ENCODE measurements at regions not wholly inside any gene's neighbourhood (a gene's known extent, or its start where the extent isn't known, plus 50 kb on each side); places are given as distances from the start of the nearest gene placed in this dataset.
"Not testable (repeated sequence)": the region's sequence is repeated elsewhere in the genome, so short reads cannot be mapped to it uniquely, and the experiment has no call there.

DNA sequence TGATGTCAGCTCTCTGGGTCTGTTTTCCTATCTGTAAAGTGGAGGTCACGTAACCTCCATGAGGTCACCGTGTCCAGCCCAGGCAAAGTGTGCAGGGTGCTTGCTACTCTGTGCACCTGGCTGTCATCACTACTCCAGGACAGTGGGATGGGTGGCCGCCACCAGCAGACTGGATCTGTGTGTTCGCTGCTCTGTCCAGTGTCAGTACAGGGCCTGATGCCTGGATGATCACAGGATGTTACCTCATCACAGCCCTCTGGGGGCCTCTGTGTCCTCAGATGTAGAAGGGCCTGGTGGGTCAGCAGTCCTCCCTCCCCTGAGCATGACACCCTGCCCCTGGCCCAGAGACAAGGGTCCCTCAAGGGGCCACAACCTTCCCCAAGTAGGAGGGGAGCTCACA is 80.0 kb downstream of the KCNJ18 start:
- no peaks in the 10 kb centered on the region for H3K27me3 ChIP-seq (ENCODE audit: low read depth)
- intact Hi-C loops (cut with DNase I), result no loop called here
- no peak overlapping the region for H3K4me3 ChIP-seq
- no peak overlapping the region for H3K27ac ChIP-seq
- TF ChIP-seq, protein P1, sequence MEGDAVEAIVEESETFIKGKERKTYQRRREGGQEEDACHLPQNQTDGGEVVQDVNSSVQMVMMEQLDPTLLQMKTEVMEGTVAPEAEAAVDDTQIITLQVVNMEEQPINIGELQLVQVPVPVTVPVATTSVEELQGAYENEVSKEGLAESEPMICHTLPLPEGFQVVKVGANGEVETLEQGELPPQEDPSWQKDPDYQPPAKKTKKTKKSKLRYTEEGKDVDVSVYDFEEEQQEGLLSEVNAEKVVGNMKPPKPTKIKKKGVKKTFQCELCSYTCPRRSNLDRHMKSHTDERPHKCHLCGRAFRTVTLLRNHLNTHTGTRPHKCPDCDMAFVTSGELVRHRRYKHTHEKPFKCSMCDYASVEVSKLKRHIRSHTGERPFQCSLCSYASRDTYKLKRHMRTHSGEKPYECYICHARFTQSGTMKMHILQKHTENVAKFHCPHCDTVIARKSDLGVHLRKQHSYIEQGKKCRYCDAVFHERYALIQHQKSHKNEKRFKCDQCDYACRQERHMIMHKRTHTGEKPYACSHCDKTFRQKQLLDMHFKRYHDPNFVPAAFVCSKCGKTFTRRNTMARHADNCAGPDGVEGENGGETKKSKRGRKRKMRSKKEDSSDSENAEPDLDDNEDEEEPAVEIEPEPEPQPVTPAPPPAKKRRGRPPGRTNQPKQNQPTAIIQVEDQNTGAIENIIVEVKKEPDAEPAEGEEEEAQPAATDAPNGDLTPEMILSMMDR (IDR thresholded peaks at IDR 0.05), result no peak
- H3K4me1 ChIP-seq, result no peaks in the 10 kb centered on the region
- no peak for ATAC-seq
- H3K9me3 ChIP-seq, result no peaks in the 10 kb centered on the region
- no peak for DNase-seq
- no peaks in the 10 kb centered on the region for H3K36me3 ChIP-seq

DNA sequence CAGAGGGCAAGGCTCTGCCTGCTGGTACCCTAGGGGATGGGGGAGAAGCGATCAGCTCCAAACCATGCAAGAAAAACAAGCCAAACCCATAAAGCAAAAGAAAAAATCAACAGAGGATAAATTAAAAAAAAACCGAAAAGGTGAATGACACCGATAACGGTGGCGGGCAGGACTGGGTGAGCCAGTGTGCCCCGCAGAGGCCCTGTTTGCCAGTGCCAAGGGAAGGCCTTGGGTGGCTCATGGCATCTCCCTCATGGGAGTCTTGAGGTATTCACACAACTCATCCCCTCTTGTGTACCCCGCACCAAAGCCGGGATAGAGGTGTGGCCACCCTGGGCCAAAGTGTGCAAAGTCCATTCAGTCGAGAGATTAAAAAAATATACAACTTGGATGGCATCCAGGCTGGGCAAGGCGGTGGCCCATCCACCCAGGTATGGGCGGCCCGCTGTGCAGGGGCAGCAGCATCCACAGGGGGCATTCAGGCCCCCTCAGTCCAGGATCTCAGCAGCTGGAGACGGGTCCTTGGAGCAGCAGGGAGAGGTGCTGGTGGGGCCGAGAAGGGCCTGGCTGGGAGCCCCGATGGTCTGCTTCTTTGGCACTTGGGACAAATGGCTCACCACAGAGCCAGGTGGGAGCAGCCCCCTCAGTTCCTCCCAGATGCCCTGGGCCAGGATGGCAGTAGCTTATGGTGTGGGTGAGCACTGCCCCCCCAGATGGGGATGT is 80.8 kb downstream of the KCNJ18 start:
- H3K27me3 ChIP-seq (ENCODE audit: low read depth); DNase-seq; intact Hi-C loops (cut with DNase I); H3K9me3 ChIP-seq; H3K27ac ChIP-seq; H3K4me1 ChIP-seq; H3K4me3 ChIP-seq; H3K36me3 ChIP-seq; ATAC-seq: not testable (repeated sequence)

DNA sequence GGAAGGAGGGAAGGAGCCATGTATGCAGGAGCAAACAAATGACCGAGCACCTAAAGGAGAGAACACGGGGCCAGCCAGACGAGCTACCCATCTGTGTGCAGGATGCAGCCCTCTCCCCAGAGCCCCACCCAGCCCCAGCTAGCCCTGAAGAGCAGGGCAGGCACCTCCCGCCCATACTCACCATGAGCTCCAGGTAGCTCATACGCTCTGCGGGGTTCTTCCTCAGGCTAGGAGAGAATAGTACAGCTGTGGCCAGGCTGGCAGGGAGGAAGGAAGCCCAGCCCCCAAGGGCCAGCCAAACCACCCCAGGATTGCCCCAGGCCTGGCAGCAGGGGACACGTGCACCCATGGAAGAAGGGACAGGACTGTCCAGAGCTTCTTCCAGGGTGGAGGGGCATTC is 81.9 kb downstream of the KCNJ18 start:
- Histone ChIP-seq H3K9me3 (no peaks in the 10 kb centered on the region), H3K36me3 (no peaks in the 10 kb centered on the region), H3K27ac (no peak overlapping the region), H3K4me3 (no peak overlapping the region), H3K27me3 (ENCODE audit: low read depth) (no peaks in the 10 kb centered on the region), H3K4me1 (no peaks in the 10 kb centered on the region)
- intact Hi-C loops (cut with DNase I), result no loop called here
- DNase-seq, result no peak
- TF ChIP-seq, protein P1 (IDR thresholded peaks at IDR 0.05), result no peak
- no peak for ATAC-seq

DNA sequence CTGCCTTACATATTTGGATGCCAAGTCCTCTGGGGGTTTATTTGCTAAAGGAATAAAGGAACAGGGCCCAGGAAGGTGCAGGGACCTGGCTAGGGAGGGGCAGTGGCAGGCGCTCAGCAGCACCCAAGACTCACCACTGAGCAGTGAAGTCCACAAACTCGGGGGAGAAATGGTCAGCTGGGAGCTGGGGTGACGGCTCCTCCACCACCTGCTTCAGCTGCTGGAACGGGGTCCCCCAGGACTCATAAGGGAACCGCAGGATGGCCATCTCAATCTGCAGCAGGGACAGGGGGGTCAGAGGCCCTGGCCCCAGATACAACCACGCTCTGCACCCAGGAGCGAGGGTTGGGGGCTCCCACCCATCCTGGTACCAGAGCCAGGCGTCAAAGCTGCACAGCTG is 83.2 kb downstream of the KCNJ18 start:
- DNase-seq; H3K27me3 ChIP-seq (ENCODE audit: low read depth); intact Hi-C loops (cut with DNase I): not testable (repeated sequence)

DNA sequence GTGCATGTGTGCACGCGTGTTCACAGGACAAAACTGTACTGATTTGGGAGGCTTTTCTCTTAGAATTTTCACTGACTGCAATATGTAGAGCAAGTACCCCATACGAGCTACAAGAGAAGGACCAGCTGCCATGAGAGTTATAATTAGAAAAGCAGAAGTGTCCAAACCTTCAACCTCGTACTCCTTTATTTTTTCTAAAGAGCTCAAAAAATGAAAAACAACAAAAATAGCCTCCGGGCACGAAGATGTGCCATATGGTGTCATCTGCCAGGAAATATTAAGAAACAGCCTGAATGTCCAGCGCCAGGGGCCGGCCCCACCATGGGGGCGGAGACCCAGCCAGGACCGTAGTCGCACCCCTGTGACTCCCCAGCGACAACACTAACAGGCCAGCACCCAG is 84.6 kb downstream of the KCNJ18 start:
- H3K27ac ChIP-seq; H3K36me3 ChIP-seq; DNase-seq; H3K4me1 ChIP-seq; H3K4me3 ChIP-seq; H3K27me3 ChIP-seq (ENCODE audit: low read depth); ATAC-seq; H3K9me3 ChIP-seq; intact Hi-C loops (cut with DNase I): not testable (repeated sequence)

More for the DNA sequence above, 83.2 kb downstream of the KCNJ18 start:
- H3K4me3 ChIP-seq, H3K4me1 ChIP-seq, ATAC-seq, H3K27ac ChIP-seq, H3K9me3 ChIP-seq, H3K36me3 ChIP-seq: not testable (repeated sequence)

DNA sequence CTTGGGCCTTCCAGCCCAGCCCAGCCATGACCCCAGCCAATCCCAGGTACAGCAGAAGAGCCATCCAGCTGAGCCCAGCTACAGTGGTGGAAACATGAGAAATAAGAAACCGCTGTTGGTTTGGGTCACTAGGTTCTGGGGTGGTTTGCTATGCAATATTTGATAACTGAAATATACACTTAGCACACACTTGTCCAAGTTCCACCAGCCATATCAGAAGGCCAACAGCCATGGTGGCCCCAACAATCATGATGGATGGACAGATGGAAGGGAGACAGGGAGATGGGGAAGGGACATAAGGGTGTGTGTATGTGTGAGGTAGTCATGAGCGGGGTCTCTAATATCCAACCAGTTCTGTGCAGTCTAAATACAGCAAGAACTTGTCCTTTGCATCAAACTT is 86.5 kb downstream of the KCNJ18 start:
- ATAC-seq; H3K27me3 ChIP-seq (ENCODE audit: low read depth); DNase-seq; H3K36me3 ChIP-seq; H3K4me3 ChIP-seq; intact Hi-C loops (cut with DNase I); H3K9me3 ChIP-seq; H3K4me1 ChIP-seq; H3K27ac ChIP-seq: not testable (repeated sequence)

DNA sequence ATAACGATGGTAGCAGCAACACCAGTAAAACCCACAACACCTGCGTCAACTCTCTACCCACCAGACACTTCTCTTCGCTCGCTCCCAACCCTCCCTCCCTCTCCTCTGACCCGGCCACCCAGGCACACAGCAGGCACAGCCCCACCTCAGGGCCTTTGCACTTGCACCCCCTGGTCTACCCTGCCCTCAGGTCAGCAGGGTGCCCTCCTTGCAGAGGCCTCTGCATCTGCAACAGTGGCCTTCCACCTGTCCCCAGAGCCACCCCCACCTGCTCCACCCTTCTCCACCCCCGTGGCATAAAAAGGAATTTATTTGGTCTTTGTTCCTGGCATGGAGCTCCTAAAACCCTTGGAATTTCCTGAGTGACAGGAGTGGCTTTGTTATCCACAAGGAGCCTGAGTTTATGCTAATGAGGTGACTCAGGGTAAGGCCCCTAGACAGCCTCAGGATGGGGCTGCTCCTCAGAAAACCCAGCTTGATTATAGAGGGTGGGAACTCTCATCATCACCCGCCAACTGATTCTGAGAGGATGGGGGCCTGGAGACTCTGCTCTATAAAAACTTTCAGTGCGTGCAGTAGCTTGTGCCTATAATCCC is 88.1 kb downstream of the KCNJ18 start:
- H3K4me3 ChIP-seq; H3K4me1 ChIP-seq; intact Hi-C loops (cut with DNase I); H3K27me3 ChIP-seq (ENCODE audit: low read depth); H3K9me3 ChIP-seq; H3K36me3 ChIP-seq; H3K27ac ChIP-seq; DNase-seq: not testable (repeated sequence)
- peak; percentile 40 to 44 for ATAC-seq

DNA sequence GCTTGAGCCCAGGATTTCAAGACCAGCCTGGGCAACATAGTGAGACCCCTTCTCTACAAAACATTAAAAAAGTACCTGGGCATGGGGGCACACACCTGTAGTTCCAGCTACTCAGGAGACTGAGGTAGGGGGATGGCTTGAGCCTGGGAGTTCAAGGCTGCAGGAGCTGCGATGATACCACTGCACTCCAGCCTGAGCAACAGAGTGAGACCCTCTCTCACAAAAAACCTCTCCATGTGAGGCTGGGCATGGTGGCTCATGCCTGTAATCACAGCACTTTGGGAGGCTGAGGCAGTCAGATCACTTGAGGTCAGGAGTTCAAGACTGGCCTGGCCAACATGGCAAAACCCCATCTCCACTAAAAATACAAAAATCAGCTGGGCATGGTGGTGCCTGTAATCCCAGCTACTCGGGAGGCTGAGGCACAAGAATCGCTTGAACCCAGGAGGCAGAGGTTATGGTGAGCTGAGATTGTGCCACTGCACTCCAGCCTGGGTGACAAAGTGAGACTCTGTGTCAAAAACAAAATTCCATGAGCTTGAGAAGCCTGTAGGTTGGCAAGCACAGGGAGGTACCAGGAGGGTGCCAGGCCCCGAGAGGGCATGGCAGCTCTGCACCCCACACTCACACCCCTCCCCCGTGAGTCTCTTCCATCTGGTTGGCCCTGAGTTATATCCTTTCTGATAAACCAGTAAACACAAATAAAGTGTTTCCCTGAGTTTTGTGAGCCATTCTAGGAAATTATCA is 88.8 kb downstream of the KCNJ18 start:
- peak; percentile 14 to 29 for ATAC-seq

DNA sequence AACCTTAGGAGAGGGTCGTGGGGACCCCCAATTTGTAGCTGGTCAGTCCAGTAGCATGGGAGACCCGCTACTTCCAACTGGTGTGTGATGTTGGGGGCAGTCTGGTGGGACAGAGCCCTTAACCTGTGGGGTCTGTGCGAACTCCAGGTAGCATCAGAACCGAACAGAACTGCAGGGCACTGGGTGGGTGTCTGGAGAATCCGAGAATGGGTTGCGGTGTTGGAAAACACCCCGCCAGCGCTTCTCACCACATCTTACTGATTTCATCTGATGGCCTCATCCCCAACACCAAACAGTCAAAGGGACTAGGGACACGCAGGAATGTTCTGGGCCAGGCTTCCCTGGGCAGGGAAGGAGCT is 89.3 kb downstream of the KCNJ18 start:
- H3K27ac ChIP-seq; H3K9me3 ChIP-seq; H3K27me3 ChIP-seq (ENCODE audit: low read depth); intact Hi-C loops (cut with DNase I); H3K4me3 ChIP-seq; H3K36me3 ChIP-seq; DNase-seq; H3K4me1 ChIP-seq: not testable (repeated sequence)
- ATAC-seq, result peak; percentile 23 to 34

More for the DNA sequence above, 88.8 kb downstream of the KCNJ18 start:
- H3K36me3 ChIP-seq; H3K9me3 ChIP-seq; H3K27me3 ChIP-seq (ENCODE audit: low read depth); H3K27ac ChIP-seq; intact Hi-C loops (cut with DNase I); H3K4me1 ChIP-seq; H3K4me3 ChIP-seq; DNase-seq: not testable (repeated sequence)

DNA sequence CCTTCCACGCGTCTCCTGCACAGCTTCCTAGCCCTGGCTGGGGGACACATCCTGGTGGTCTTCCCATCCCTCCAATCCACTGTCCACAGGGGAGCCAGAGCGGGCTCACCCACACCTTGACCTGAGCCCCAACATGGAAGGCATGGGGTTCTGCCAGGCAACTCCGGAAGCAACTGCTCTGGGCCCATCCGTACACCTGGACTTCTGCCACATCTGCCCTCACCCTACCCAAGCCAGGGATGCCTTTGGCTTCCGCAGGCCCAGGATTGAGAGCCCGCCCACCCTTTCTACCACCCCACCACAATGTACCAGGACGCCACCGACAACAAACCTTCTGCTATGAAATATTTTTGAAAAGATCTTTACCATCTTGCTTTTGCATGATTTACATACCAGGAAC is 89.8 kb downstream of the KCNJ18 start:
- H3K27me3 ChIP-seq (ENCODE audit: low read depth); H3K4me3 ChIP-seq; H3K4me1 ChIP-seq; intact Hi-C loops (cut with DNase I); DNase-seq; H3K9me3 ChIP-seq; H3K27ac ChIP-seq; H3K36me3 ChIP-seq; ATAC-seq: not testable (repeated sequence)

DNA sequence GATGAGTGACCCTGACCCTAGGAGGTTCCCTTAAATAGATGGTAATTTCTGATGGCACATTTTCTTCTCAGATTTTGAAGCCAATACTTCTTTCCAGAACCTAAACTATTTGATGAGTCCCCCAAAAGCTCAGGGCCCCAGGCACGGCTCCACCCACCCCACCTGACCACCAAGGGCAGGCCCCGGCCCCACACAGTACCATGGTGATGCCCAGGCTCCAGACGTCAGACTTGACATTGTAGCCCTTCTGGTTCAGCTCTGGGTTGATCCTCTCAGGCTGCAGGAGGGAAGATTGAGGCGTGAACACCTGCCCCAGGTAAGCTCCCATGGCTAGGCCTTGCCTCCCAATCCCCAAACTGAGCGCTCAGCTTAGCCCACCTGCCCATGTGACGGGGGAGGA is 90.3 kb downstream of the KCNJ18 start:
- H3K4me1 ChIP-seq; H3K27me3 ChIP-seq (ENCODE audit: low read depth); H3K36me3 ChIP-seq; DNase-seq; H3K27ac ChIP-seq; intact Hi-C loops (cut with DNase I); H3K4me3 ChIP-seq; H3K9me3 ChIP-seq: not testable (repeated sequence)
- peak in 1 of 2 donors; percentile 25 for ATAC-seq

DNA sequence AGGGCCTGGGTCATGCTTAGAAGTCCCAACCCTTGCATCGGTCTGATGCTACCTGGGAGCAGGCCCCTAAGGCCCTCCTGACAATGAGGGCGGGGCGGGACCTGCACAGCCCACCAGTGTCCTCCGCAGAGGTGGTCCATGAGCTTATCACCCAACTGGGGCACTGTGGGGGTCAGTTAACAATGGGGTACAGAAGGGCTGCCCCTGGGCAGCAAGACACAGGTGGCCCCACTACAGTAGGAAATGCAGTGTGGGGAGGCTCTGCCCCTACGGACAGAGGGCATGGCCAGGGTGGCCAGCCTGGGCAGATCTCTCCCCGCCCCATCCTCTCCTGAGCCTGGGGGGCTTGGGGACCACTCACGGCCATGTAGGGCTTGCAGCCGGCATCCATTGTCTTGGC is 90.7 kb downstream of the KCNJ18 start:
- DNase-seq; H3K4me3 ChIP-seq; H3K27me3 ChIP-seq (ENCODE audit: low read depth); H3K9me3 ChIP-seq; H3K36me3 ChIP-seq; H3K4me1 ChIP-seq; intact Hi-C loops (cut with DNase I); H3K27ac ChIP-seq: not testable (repeated sequence)
- peak; percentile 11 to 61 for ATAC-seq

All from lower lobe of right lung (tissue), 2 donors.